HL-60 (cell line): ENCODE measurements at regions not wholly inside any gene's neighbourhood (a gene's known extent, or its start where the extent isn't known, plus 50 kb on each side); places are given as distances from the start of the nearest gene placed in this dataset.

Source experiments
- DNase-seq, 2 experiments: peaks; one replicate each; pipeline ENCODE4 v3.0.0-alpha.2; 2010 to 2020; ENCODE audit warnings: low read depth in 1 of 2, low spot score in 1 of 2
- H3K27ac ChIP-seq: fragments of 250-450 bp; sonication (Bioruptor Pico); replicated peaks from 2 replicates; pipeline ENCODE4 v1.5.1; 2020; ENCODE audit warnings: mild to moderate bottlenecking, moderate library complexity
- H3K27me3 ChIP-seq: fragments of 250-450 bp; sonication (Bioruptor Pico); 2 replicates; pipeline ENCODE4 v1.5.1; 2021; ENCODE audit warnings: mild to moderate bottlenecking, moderate library complexity; ENCODE audit not compliant: insufficient read depth, poor library complexity, severe bottlenecking
- H3K4me3 ChIP-seq: replicated peaks from 2 replicates; pipeline ENCODE4 v1.5.1; 2011; ENCODE audit warnings: mild to moderate bottlenecking, control low read depth, low read length; ENCODE audit not compliant: insufficient read depth
- GABPA ChIP-seq: IDR thresholded peaks from 2 replicates; pipeline ENCODE4 v1.6.1; 2012; ENCODE audit warnings: low read depth
- POLR2AphosphoS5 ChIP-seq: IDR thresholded peaks from 2 replicates; pipeline ENCODE4 v1.6.1; 2012; ENCODE audit warnings: low read depth
- REST ChIP-seq: IDR thresholded peaks from 2 replicates; pipeline ENCODE4 v1.6.1; 2012; ENCODE audit warnings: low read depth; ENCODE audit not compliant: insufficient replicate concordance
- SPI1 ChIP-seq: IDR thresholded peaks from 2 replicates; pipeline ENCODE4 v1.6.1; 2012; ENCODE audit warnings: low read depth, mild to moderate bottlenecking, borderline replicate concordance
- TF ChIP-seq, protein P1 (sequence below): IDR thresholded peaks from one replicate; pipeline ENCODE4 v1.5.1; 2011; ENCODE audit warnings: low read length, control low read depth, inconsistent platforms; ENCODE audit not compliant: insufficient read depth

DNA sequence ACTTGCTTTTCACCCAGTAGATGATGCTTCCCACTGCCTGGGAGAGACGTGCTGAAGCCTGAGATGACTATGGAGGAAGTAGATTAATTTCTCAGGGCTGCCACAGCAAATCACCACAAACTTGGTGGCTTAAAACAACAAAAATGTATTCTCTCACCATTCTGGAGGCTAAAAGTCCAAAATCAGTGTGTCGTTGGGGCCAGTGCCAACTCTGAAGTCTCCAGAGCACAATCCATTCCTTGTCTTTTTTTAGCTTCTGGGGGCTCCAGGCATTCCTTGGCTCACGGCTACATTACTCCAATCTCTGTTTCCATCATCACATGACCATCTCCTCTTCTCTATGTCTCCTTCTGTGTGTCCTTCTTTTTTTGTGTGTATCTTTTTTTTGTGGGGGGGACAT, 105.8 kb upstream of the C1QTNF7 start:
- no peak overlapping the region for H3K4me3 ChIP-seq
- TF ChIP-seq REST (no peak), GABPA (no peak), SPI1 (no peak), POLR2AphosphoS5 (no peak)
- TF ChIP-seq, protein P1, sequence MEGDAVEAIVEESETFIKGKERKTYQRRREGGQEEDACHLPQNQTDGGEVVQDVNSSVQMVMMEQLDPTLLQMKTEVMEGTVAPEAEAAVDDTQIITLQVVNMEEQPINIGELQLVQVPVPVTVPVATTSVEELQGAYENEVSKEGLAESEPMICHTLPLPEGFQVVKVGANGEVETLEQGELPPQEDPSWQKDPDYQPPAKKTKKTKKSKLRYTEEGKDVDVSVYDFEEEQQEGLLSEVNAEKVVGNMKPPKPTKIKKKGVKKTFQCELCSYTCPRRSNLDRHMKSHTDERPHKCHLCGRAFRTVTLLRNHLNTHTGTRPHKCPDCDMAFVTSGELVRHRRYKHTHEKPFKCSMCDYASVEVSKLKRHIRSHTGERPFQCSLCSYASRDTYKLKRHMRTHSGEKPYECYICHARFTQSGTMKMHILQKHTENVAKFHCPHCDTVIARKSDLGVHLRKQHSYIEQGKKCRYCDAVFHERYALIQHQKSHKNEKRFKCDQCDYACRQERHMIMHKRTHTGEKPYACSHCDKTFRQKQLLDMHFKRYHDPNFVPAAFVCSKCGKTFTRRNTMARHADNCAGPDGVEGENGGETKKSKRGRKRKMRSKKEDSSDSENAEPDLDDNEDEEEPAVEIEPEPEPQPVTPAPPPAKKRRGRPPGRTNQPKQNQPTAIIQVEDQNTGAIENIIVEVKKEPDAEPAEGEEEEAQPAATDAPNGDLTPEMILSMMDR: no peak
- H3K27ac ChIP-seq: no peak overlapping the region
- DNase-seq: no peak
- H3K27me3 ChIP-seq: peaks cover 5% of the 10 kb centered on the region

- H3K27ac ChIP-seq: no peak overlapping the region
- TF ChIP-seq SPI1 (no peak), POLR2AphosphoS5 (no peak), GABPA (no peak), REST (no peak)
- TF ChIP-seq, protein P1: no peak
- DNase-seq: no peak
- no peak overlapping the region for H3K4me3 ChIP-seq
- H3K27me3 ChIP-seq: peaks cover 5% of the 10 kb centered on the region
Measured at GRCh38 chr4:15325987-15326386, 101.8 kb upstream of the C1QTNF7 start.

DNA sequence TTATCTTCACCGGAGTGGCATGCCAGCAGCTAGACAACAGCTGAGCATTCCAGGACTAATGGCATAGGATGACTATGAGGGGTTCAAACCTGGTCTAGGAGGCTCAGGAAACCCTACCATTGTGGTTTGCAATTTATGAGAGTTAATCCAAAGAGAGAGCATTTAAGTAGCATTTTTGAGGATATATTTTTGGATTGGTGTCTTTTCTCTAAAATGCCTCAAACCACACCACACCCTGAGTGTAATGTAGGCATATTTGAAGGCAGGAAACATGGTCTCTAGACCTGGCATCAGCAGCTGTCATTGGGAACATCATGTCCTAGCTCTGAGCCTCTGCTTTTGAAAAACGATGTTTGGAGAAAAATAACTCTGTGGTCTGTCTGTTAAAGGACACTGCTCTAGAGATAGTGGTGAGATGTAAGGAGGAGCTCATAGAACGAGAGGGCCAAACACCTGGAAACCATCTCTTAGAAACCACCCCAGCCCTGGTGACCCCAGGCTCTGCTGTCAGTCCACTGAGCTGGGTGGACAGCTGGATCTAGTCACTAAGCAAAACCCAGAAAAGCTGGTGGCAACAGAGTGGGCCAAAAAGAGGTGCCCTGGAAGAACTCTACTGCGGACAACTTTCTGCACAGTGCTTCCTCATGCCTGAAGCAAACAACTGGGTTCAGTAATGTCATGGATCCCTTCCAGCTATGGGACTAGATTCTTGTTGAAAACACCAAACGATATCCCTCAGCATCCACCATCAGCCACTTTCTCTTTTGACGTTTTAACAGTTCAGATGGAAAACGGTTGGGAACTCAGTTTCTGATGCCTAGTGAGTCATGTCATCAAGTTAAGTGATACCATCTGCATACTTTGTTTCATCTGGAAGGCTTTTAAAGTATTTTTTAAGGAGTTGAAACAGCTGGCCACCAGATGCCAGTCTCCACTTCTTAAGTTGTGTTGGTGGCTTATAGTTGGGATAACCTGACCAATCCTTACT, 100.2 kb upstream of the C1QTNF7 start:
- no peak for DNase-seq
- H3K27ac ChIP-seq: no peak overlapping the region
- no peak overlapping the region for H3K4me3 ChIP-seq
- TF ChIP-seq POLR2AphosphoS5 (no peak), SPI1 (no peak), GABPA (no peak), REST (no peak)
- TF ChIP-seq, protein P1: no peak
- H3K27me3 ChIP-seq: peaks cover 5% of the 10 kb centered on the region
